Kasumi-1 (cell line): ENCODE measurements at regions not wholly inside any gene's neighbourhood (a gene's known extent, or its start where the extent isn't known, plus 50 kb on each side); places are given as distances from the start of the nearest gene placed in this dataset.

Experiments used
- DNase-seq, 2 experiments: peaks; one replicate each; lab custom pipeline; 2025; lab: John Stamatoyannopoulos, UW

- no peak for DNase-seq
Measured at GRCh38 chr10:131833013-131833412, 67.8 kb upstream of the PPP2R2D start.

- DNase-seq = no peak
Measured at GRCh38 chr10:131833446-131834080, 67.2 kb upstream of the PPP2R2D start.

- no peak for DNase-seq
Measured at GRCh38 chr10:131834152-131834810, 66.5 kb upstream of the PPP2R2D start.

- no peak for DNase-seq
Measured at GRCh38 chr10:131838966-131839742, 61.7 kb upstream of the PPP2R2D start.

GRCh38 chr10:131839880-131840787 is 60.7 kb upstream of the PPP2R2D start:
- peak; percentile 10 to 14 for DNase-seq

- no peak for DNase-seq
Measured at GRCh38 chr10:131840788-131841118, 60.1 kb upstream of the PPP2R2D start.

GRCh38 chr10:131841131-131841660 is 59.6 kb upstream of the PPP2R2D start:
- no peak for DNase-seq

GRCh38 chr10:131841661-131842139 is 59.1 kb upstream of the PPP2R2D start:
- no peak for DNase-seq

GRCh38 chr10:131842351-131843088 is 58.3 kb upstream of the PPP2R2D start:
- no peak for DNase-seq

GRCh38 chr10:131843089-131843595 is 57.7 kb upstream of the PPP2R2D start:
- no peak for DNase-seq

- no peak for DNase-seq
Measured at GRCh38 chr10:131843881-131844284, 56.9 kb upstream of the PPP2R2D start.

- no peak for DNase-seq
Measured at GRCh38 chr10:131844529-131845084, 56.2 kb upstream of the PPP2R2D start.

- DNase-seq = no peak
Measured at GRCh38 chr10:131845505-131846239, 55.1 kb upstream of the PPP2R2D start.

GRCh38 chr10:131846240-131847101 is 54.3 kb upstream of the PPP2R2D start:
- DNase-seq = no peak

GRCh38 chr10:131847241-131847783 is 53.5 kb upstream of the PPP2R2D start:
- DNase-seq = no peak

- no peak for DNase-seq
Measured at GRCh38 chr10:131848296-131848695, 52.5 kb upstream of the PPP2R2D start.

- no peak for DNase-seq
Measured at GRCh38 chr10:131848741-131849590, 51.8 kb upstream of the PPP2R2D start.
